Islet of Langerhans (tissue), 1 donor: ENCODE measurements at regions not wholly inside any gene's neighbourhood (a gene's known extent, or its start where the extent isn't known, plus 50 kb on each side); places are given as distances from the start of the nearest gene placed in this dataset.

Source experiments
- FAIRE-seq: peaks from one replicate; lab custom pipeline; 2011; peaks lifted over from hg19 to GRCh38; lab: Jason Lieb, UNC

DNA sequence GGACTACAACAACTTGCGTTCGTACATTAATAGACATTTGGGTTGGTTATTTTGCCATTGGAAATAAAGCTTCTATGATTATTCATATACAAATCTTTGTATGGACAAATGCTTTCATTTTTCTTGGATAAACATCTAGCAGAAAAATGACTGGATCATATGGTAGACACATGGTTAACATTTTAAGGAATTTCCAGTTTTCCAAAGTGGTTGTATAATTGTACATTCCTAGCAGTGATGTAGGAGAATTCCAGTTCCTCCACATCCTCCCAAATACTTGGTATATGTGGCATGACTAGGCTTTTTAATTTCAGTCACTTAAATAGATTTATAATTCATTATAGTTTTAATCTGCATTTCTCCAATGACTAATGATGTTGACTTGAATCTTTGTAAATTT lies 246.2 kb upstream of the NCAM1 start:
- no peak for FAIRE-seq

DNA sequence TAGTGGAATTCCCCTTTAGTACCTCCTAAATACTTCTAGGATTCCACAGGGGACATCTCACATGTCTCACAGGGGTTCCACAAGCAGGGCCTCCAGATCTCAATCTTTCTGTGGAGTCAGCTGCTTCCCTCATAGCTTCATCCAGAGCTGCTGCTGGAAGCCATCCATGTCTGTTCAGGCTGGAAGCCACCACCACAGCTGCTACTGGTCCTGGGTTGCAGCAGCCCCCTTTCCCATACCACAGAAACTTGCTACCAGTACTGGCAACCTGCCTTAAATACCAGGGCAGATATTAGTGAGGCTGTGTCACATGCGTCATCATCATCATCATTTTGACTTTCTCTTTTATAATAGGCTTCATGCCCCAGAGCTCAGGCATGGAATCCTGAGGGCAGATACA lies 242.7 kb upstream of the NCAM1 start:
- FAIRE-seq = no peak

DNA sequence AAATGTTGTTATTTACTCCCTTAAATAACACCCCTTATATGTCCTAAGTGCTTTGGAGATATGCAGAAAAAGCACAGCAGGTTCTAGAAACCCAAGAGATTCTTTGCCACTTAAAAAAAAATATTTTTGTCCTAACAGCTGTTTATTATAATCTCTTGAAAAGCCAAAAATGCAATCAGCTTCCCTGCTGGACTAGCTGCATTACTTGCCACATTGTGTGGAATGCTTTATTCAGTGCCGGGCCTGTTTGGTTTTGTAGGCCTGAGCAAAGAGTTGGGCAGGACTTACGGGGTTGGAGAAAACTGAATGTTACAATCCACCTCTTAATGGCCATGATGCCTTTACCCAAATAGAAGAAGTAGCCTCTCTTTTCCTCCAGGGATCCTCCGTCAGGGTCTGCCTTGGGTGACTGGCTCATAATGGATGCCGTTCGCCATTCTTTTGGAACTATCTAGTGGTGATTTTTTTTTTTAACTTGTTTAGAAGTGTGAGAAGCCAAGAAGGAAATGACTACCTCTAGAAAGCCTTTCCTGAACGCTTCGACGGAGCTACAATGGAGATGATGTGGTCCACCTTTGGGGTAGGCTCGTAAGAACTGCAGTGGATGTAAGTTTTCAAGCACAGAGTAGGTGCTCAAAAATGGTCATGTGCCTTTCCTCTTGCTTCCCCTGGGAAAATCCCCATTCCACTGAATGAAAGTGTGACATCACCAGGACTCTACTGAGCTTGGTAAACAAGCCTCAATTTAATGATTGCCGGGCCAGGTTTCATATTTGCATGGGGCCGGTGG lies 241.3 kb upstream of the NCAM1 start:
- no peak for FAIRE-seq

DNA sequence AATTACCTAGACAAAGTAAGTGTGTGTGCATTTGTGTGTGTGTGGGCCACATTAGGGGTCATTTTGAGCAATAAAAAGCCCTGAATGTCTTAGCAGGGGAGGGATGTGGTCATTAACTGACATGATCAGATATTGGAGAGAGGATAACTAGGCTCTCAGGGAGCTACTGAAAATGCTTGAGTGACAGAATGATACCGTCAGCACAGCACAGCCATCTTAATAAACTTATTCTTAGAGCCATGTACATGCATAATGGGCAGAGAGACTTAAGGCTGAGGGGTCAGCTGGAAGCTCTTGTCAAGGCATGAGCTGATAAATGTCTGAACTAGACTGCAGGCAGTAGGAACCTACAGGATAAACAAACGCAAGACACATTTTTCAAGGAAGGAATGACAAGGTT lies 239.1 kb upstream of the NCAM1 start:
- no peak for FAIRE-seq

- FAIRE-seq = no peak
Measured at GRCh38 chr11:112722876-112723275, 238.3 kb upstream of the NCAM1 start.

DNA sequence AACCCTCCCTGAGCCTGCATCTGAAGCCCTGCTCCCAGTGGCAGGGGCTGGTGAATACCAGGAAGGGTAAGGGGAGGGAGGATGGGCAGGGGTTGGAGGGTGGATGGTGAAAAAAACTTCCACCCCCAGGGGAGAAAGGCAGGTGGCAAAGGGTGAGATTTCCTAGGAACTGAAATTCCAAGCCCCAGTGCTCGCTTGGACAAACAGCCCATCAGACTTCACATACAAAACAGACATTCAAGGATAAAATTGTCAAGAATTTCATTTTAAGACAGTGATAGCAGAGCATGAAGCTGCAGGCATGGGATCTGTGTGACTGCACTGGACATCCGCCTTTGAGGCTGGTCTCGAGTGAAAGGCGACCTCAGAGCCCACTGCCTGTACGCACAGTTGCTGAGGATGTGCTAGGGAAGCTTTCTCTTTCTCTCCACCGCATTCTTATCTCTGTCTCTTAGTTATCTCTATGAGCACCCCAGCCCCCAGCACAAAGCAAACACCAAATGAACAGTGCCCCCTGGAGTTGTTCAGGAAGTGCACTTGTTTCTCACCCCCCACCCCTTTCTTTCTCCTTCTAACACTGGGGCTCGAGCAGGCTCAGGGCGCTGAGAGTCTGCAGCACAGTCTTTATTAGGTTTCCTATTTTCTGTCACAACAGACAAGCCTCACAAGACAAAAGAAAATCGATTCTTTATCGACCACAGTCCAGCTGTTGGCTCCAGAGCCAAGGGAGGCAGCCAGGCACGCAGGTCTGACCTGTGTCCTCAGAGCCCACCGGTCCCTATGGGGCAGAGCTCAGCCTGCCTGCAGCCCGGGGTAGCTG lies 237.3 kb upstream of the NCAM1 start:
- FAIRE-seq = no peak

GRCh38 chr11:112724496-112724790 lies 236.8 kb upstream of the NCAM1 start:
- FAIRE-seq = no peak

- no peak for FAIRE-seq
Measured at GRCh38 chr11:112725636-112726035, 235.6 kb upstream of the NCAM1 start.

GRCh38 chr11:112727341-112727841 lies 233.8 kb upstream of the NCAM1 start:
- FAIRE-seq = no peak

DNA sequence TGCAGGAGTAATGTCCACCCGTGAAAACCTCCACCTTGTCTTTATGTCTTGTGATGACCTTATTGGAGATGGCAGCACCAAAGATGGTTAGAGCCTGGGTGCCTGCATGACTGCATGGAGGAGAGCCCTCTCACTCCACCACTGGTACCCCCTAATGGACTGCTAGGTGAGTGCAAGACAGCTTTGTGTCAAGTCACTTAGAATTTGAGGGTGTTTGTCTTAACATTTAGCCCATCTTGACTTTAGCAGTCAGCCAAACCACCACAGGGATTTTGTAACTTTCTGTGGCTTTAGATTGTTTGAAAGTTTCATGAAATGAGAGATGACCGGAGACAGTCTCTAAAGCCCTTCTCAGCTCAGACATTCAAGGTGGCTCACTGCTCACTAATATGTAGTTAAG lies 232.9 kb upstream of the NCAM1 start:
- FAIRE-seq = no peak

GRCh38 chr11:112728716-112729115 lies 232.5 kb upstream of the NCAM1 start:
- no peak for FAIRE-seq

- no peak for FAIRE-seq
Measured at GRCh38 chr11:112730591-112730990, 230.6 kb upstream of the NCAM1 start.

DNA sequence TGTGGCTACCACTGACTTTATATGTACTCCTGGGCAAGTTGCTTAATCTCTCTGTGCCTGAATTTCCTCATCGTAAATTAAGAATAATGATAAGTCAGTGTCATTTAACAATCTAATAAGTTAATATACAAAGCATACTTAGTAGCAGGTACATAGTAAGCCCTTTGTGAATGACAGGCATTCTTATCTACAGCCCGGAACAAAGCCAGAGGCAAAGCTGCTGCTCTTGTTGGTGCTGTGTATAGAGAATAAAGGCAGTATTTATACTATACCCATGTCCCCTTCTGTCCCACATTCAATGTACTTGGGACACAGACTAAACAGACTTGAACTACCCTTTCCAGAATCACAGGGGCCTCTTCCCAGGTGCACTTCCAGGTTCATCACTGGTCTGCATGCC lies 229.7 kb upstream of the NCAM1 start:
- FAIRE-seq = no peak

DNA sequence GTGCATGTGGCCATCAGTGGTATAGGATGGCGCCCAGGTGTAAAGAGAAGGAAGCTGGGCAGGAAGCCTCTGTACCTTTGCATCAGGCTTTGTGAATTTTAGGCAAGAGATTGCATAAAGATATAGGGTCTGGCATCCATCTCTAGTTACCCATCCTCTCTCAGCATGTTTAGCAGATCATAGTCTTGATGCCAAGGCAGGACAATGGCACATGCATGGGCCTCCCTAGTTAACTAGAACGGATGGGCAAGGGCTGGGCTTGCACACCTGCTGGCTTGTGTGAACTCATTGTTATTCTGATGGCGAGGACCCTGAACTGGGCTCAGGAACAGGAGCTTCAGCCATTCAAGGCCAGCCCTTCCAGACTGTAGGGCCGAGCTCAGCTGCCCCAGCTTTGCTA lies 229.2 kb upstream of the NCAM1 start:
- FAIRE-seq = no peak

DNA sequence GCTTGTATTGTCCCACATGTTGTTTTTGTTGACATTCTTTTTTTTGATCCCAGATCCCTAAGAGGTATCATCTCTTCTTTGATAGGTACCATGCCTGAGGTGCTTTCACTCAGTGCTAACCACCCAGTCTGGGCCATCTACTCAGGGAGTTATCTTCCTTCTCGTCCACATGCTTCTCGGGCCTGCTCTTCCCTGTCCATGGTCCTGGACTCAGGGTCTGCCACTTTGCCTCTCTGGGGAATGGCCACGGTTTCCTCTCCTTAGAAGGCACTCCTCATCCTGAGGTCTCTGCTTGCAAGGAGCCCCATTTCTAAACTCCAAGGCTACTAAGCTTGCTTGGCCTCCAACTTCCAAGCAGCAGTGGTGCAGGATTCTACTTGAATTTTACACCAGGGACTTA lies 227.0 kb upstream of the NCAM1 start:
- FAIRE-seq = no peak

DNA sequence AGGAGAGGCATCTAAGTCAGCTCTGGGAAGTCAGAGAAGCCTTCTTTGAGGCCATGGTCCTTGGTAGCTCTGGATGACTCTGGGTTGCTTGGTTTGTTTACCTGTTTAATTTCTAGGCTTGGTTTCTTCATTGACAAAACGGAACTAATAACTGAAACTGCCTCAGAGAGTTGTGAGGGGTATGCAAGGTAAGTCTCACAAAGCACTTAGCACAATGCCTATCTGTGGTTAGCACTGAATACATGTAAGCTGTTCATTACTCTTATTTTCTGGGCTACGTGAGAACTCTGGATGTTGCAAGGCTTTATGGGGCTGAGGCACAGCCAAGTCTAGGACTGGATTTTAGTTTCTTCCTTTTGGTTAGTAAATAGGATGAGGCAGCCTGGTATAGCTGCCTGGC lies 225.8 kb upstream of the NCAM1 start:
- no peak for FAIRE-seq

DNA sequence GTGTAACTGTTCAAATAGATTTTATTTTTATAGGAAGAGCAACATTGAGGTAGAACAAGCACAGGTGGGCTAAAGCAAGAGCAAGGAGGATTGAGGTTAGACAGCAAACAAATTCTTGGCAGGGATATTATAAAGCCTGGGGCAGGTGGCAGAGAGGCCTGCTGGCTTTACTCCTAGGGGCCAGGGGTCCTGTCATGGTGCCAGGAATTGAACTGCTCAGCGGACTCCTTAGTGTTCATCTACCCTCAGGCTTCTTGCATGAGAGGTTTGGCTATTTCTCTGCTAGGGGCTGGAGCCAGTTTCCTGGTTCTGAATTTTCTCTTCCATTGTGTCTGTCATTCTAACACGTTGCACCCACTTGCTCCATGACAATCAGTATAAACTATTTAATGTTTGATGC lies 217.2 kb upstream of the NCAM1 start:
- FAIRE-seq = no peak

DNA sequence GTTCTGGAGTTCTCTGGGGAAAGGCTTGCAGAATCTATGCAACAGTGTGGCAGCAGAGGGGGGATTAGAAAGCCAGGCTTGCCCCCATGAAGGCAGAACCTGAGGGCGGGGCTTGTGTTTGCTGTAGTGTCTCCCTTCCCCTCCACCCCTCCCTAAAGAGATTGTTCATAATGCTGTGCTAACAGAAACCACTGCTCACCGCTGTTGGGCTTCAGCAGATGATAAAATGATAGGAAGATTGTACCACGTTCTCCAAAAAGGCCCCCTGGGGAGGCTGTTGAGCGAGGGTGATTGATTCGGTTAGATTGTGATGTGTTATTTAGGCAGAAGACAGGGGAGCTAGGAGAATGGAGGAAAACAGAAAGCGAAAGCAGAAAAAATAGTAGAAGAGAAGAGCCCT lies 215.2 kb upstream of the NCAM1 start:
- FAIRE-seq = no peak

- no peak for FAIRE-seq
Measured at GRCh38 chr11:112748252-112748651, 213.0 kb upstream of the NCAM1 start.

DNA sequence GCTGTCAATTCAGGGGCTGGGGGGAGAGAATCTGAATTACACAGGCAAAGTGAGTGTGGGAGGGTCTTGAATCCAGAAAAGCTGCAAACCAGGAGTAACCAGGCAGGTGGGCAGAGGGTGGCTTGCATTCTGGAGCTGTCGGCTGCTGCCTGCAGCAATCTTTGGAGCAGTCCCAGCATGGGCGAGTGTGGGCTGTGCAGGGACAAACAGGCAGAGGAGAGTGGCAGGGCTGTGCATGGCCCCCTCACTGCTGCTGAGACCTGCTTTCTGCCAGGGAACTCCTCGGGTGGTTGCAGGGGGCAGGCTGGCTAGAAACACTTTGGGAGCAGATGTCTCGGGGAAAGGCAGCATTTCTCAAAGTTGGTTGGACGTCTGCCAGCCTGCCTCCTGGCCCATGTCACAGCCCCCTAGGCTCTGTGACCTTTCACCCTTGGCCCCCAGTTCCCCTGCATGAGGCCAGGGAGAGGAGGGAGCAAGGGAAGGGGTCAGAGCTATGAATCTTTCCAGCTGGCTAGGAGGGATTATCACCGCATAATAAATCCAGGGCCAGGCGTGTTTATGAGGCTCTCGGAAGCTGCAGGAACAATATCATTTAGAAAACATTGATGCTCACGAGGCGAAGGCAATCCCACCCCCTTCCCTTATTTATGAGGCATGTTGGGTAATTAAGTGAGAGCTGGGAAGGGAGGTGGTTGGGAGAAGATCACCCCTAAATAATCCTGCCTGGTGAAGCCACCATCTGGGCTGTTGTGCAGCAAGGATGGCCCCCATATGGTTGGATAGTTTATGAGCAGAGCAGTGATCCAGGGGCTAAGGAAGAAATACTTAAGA lies 212.3 kb upstream of the NCAM1 start:
- no peak for FAIRE-seq

- no peak for FAIRE-seq
Measured at GRCh38 chr11:112751329-112751728, 209.9 kb upstream of the NCAM1 start.

DNA sequence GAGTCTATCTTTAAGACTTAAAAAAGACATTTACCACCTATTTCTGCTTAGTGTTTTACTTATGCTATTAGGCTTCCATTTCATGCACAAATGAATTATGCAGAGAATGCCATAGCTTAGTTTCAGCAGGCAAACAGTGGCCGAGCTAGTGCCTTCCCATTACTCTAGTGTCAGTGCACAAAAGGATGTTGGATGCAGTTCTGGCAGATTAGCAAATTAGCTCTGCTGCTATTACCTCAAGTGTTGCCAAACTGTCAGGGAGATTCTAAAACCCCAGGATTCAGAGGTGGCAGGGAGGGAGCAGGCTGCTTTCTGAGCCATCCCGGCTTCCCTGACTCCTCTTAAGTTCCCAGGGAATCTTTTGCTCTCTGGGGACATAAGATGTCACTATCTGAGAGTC lies 209.4 kb upstream of the NCAM1 start:
- FAIRE-seq = no peak

DNA sequence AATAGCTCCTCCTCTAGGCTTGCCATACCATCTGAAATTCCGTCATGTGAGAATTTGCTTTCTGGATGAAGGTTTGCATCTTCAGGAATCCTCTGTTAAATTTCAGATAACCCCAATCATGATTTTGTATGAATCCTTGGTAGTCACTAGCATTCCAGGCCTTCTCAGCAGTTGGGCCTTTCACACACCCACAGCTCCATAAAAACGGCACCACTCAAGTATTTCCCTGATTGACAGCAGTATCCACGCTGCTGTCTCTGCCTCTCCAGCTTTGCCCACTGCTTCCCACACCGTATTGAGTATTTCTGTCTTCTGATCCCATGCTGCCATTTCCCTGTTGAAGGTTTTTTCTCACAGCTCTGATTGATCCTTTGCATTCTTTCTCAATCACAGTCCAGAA lies 208.7 kb upstream of the NCAM1 start:
- FAIRE-seq = no peak
